GM12874 (cell line): ENCODE measurements at regions not wholly inside any gene's neighbourhood (a gene's known extent, or its start where the extent isn't known, plus 50 kb on each side); places are given as distances from the start of the nearest gene placed in this dataset.

Source experiments
- CTCF ChIP-seq: IDR thresholded peaks from 2 replicates; pipeline ENCODE4 v1.5.1; 2011; ENCODE audit warnings: low read depth, mild to moderate bottlenecking, control low read depth, low read length, moderate library complexity; ENCODE audit not compliant: insufficient read depth

GRCh38 chr6:141532211-141532610 is 600.5 kb upstream of the GJE1 start:
- TF ChIP-seq CTCF = no peak

GRCh38 chr6:141531040-141531439 is 601.7 kb upstream of the GJE1 start:
- no peak for TF ChIP-seq CTCF

GRCh38 chr6:141528596-141528995 is 604.1 kb upstream of the GJE1 start:
- no peak for TF ChIP-seq CTCF

GRCh38 chr6:141526985-141527384 is 605.7 kb upstream of the GJE1 start:
- TF ChIP-seq CTCF = no peak

GRCh38 chr6:141521440-141521839 is 611.3 kb upstream of the GJE1 start:
- TF ChIP-seq CTCF = no peak

GRCh38 chr6:141513830-141514229 is 618.9 kb upstream of the GJE1 start:
- TF ChIP-seq CTCF = no peak

- TF ChIP-seq CTCF = no peak
These were observed 621.9 kb upstream of the GJE1 start for GRCh38 chr6:141510803-141511202.

- TF ChIP-seq CTCF = no peak
These were observed 631.1 kb upstream of the GJE1 start for GRCh38 chr6:141501616-141502015.
